Neural progenitor cell (in vitro differentiated cells): ENCODE measurements at regions not wholly inside any gene's neighbourhood (a gene's known extent, or its start where the extent isn't known, plus 50 kb on each side); places are given as distances from the start of the nearest gene placed in this dataset.
A peak's percentile ranks its signal among the peaks of the same experiment; 100 is the strongest.

Experiments
- DNase-seq: peaks from one replicate; pipeline ENCODE4 v3.0.0-alpha.2; 2016; ENCODE audit warnings: low spot score
- H2AFZ ChIP-seq: fragments of 200-600 bp; sonication (generic); replicated peaks from 2 replicates; pipeline ENCODE4 v1.6.1; 2016; ENCODE audit warnings: antibody characterized with exemption
- H3F3A ChIP-seq: fragments of 200-600 bp; sonication (generic); 2 replicates; pipeline ENCODE4 v1.6.1; 2016; ENCODE audit warnings: antibody characterized with exemption, low read depth
- H3K27ac ChIP-seq: fragments of 200-600 bp; sonication (generic); 2 replicates; pipeline ENCODE4 v1.5.1; 2016; ENCODE audit warnings: mild to moderate bottlenecking
- H3K27me3 ChIP-seq: fragments of 200-600 bp; sonication (generic); 2 replicates; pipeline ENCODE4 v1.6.1; 2016; ENCODE audit warnings: mild to moderate bottlenecking, moderate library complexity
- H3K36me3 ChIP-seq: fragments of 200-600 bp; sonication (generic); 2 replicates; pipeline ENCODE4 v1.5.1; 2016
- H3K4me1 ChIP-seq: fragments of 200-600 bp; sonication (generic); 2 replicates; pipeline ENCODE4 v1.6.1; 2016; ENCODE audit warnings: mixed run types
- H3K4me2 ChIP-seq: fragments of 200-600 bp; sonication (generic); 2 replicates; pipeline ENCODE4 v1.6.1; 2016
- H3K4me3 ChIP-seq: fragments of 200-600 bp; sonication (generic); 2 replicates; pipeline ENCODE4 v1.5.1; 2016
- H3K79me2 ChIP-seq: fragments of 200-600 bp; sonication (generic); 2 replicates; pipeline ENCODE4 v1.6.1; 2016; ENCODE audit warnings: low read depth
- H3K9ac ChIP-seq: fragments of 200-600 bp; sonication (generic); 2 replicates; pipeline ENCODE4 v1.6.1; 2016
- H3K9me3 ChIP-seq: fragments of 200-600 bp; sonication (generic); 2 replicates; pipeline ENCODE4 v1.5.1; 2016; ENCODE audit warnings: low read depth
- H4K20me1 ChIP-seq: fragments of 200-600 bp; sonication (generic); 2 replicates; pipeline ENCODE4 v1.6.1; 2016; ENCODE audit warnings: low read depth
- H3K27ac Mint-ChIP-seq: 3 replicates; pipeline ENCODE4 v1.8.0; 2021; ENCODE audit warnings: mixed read lengths
- H3K27me3 Mint-ChIP-seq: 2 replicates; pipeline ENCODE4 v1.8.0; 2022; ENCODE audit warnings: low read depth, mild to moderate bottlenecking, inconsistent platforms, moderate library complexity, mixed read lengths; ENCODE audit not compliant: insufficient read depth
- H3K36me3 Mint-ChIP-seq: 3 replicates; pipeline ENCODE4 v1.8.0; 2021; ENCODE audit warnings: mixed read lengths
- H3K4me1 Mint-ChIP-seq: 3 replicates; pipeline ENCODE4 v1.8.0; 2021; ENCODE audit warnings: mixed read lengths
- H3K4me3 Mint-ChIP-seq: 3 replicates; pipeline ENCODE4 v1.8.0; 2021; ENCODE audit warnings: mild to moderate bottlenecking, moderate library complexity, mixed read lengths
- H3K9me3 Mint-ChIP-seq: 3 replicates; pipeline ENCODE4 v1.8.0; 2020; ENCODE audit warnings: mixed read lengths
- EZH2 ChIP-seq: fragments of 200-600 bp; sonication (generic); IDR thresholded peaks from 2 replicates; pipeline ENCODE4 v1.6.1; 2017; ENCODE audit warnings: antibody characterized with exemption, mild to moderate bottlenecking, moderate library complexity
- EZH2phosphoT487 ChIP-seq: fragments of 200-600 bp; sonication (generic); IDR thresholded peaks from 2 replicates; pipeline ENCODE4 v1.6.1; 2017; ENCODE audit warnings: antibody characterized with exemption
- TF ChIP-seq, protein P1 (sequence below): fragments of 200-600 bp; sonication (generic); IDR thresholded peaks from 2 replicates; pipeline ENCODE4 v1.5.1; 2017; ENCODE audit warnings: antibody characterized with exemption, mild to moderate bottlenecking

GRCh38 chr4:96585304-96585703 is 745.4 kb downstream of the PDHA2 start:
- no peaks in the 10 kb centered on the region for H3K4me1 ChIP-seq
- Mint-ChIP-seq H3K27me3 (no peaks in the 10 kb centered on the region), H3K27ac (no peak overlapping the region), H3K9me3 (no peaks in the 10 kb centered on the region), H3K4me1 (peaks cover 2% of the 10 kb centered on the region), H3K4me3 (no peak overlapping the region), H3K36me3 (no peaks in the 10 kb centered on the region)
- H2AFZ ChIP-seq = no peak overlapping the region
- no peak overlapping the region for H3K9ac ChIP-seq
- no peaks in the 10 kb centered on the region for H3K27me3 ChIP-seq
- no peak overlapping the region for H3K4me3 ChIP-seq
- no peak for DNase-seq
- no peak overlapping the region for H3K27ac ChIP-seq
- H3K36me3 ChIP-seq = no peaks in the 10 kb centered on the region
- H3K79me2 ChIP-seq = no peaks in the 10 kb centered on the region
- no peak for TF ChIP-seq EZH2
- TF ChIP-seq, protein P1, sequence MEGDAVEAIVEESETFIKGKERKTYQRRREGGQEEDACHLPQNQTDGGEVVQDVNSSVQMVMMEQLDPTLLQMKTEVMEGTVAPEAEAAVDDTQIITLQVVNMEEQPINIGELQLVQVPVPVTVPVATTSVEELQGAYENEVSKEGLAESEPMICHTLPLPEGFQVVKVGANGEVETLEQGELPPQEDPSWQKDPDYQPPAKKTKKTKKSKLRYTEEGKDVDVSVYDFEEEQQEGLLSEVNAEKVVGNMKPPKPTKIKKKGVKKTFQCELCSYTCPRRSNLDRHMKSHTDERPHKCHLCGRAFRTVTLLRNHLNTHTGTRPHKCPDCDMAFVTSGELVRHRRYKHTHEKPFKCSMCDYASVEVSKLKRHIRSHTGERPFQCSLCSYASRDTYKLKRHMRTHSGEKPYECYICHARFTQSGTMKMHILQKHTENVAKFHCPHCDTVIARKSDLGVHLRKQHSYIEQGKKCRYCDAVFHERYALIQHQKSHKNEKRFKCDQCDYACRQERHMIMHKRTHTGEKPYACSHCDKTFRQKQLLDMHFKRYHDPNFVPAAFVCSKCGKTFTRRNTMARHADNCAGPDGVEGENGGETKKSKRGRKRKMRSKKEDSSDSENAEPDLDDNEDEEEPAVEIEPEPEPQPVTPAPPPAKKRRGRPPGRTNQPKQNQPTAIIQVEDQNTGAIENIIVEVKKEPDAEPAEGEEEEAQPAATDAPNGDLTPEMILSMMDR = no peak
- TF ChIP-seq EZH2phosphoT487 = no peak
- H3K4me2 ChIP-seq = no peak overlapping the region
- no peaks in the 10 kb centered on the region for H4K20me1 ChIP-seq
- no peaks in the 10 kb centered on the region for H3K9me3 ChIP-seq
- no peaks in the 10 kb centered on the region for H3F3A ChIP-seq

- no peaks in the 10 kb centered on the region for H3K36me3 ChIP-seq
Observed at GRCh38 chr4:96593422-96593821, 753.5 kb downstream of the PDHA2 start.

GRCh38 chr4:96598465-96598864 is 758.6 kb downstream of the PDHA2 start:
- Mint-ChIP-seq H3K4me3 (no peak overlapping the region), H3K4me1 (peaks cover 3% of the 10 kb centered on the region), H3K36me3 (no peaks in the 10 kb centered on the region), H3K27ac (no peak overlapping the region), H3K27me3 (no peaks in the 10 kb centered on the region), H3K9me3 (no peaks in the 10 kb centered on the region)
- Histone ChIP-seq H3K36me3 (no peaks in the 10 kb centered on the region), H3K9me3 (no peaks in the 10 kb centered on the region), H3K4me3 (no peak overlapping the region), H3K4me1 (no peaks in the 10 kb centered on the region), H3K4me2 (no peak overlapping the region), H2AFZ (peak overlapping the region; percentile 19), H3K79me2 (no peaks in the 10 kb centered on the region), H3F3A (no peaks in the 10 kb centered on the region), H3K9ac (no peak overlapping the region), H3K27me3 (no peaks in the 10 kb centered on the region), H4K20me1 (no peaks in the 10 kb centered on the region), H3K27ac (no peak overlapping the region)
- DNase-seq = peak; percentile 45
- TF ChIP-seq, protein P1 = no peak
- TF ChIP-seq EZH2phosphoT487 = no peak
- TF ChIP-seq EZH2 = no peak

More at GRCh38 chr4:96593422-96593821, 753.5 kb downstream of the PDHA2 start:
- Mint-ChIP-seq H3K27ac (no peak overlapping the region), H3K9me3 (no peaks in the 10 kb centered on the region), H3K4me3 (no peak overlapping the region), H3K36me3 (no peaks in the 10 kb centered on the region), H3K27me3 (no peaks in the 10 kb centered on the region), H3K4me1 (peaks cover 3% of the 10 kb centered on the region)
- H4K20me1 ChIP-seq = no peaks in the 10 kb centered on the region
- H3K4me3 ChIP-seq = no peak overlapping the region
- H3K27me3 ChIP-seq = no peaks in the 10 kb centered on the region
- TF ChIP-seq EZH2 = no peak
- TF ChIP-seq EZH2phosphoT487 = no peak
- TF ChIP-seq, protein P1 = no peak
- no peaks in the 10 kb centered on the region for H3K9me3 ChIP-seq
- H3K9ac ChIP-seq = no peak overlapping the region
- no peak for DNase-seq
- no peaks in the 10 kb centered on the region for H3K79me2 ChIP-seq
- H3F3A ChIP-seq = no peaks in the 10 kb centered on the region
- H3K4me2 ChIP-seq = no peak overlapping the region
- H3K27ac ChIP-seq = no peak overlapping the region
- H2AFZ ChIP-seq = peak overlapping the region; percentile 22
- H3K4me1 ChIP-seq = no peaks in the 10 kb centered on the region
